GM19025 (cell line): ENCODE measurements at regions not wholly inside any gene's neighbourhood (a gene's known extent, or its start where the extent isn't known, plus 50 kb on each side); places are given as distances from the start of the nearest gene placed in this dataset.
"Not testable (repeated sequence)": the region's sequence is repeated elsewhere in the genome, so short reads cannot be mapped to it uniquely, and the experiment has no call there.

Source experiments
- ATAC-seq: cut with Tn5 transposase; IDR thresholded peaks from one replicate; pipeline ENCODE4 v1.9.1; 2021; ENCODE audit warnings: mild to moderate bottlenecking, low read depth, moderate library complexity; ENCODE audit not compliant: unreplicated experiment

- no peak for ATAC-seq
Measured at GRCh38 chr21:23127973-23128372, 2129.8 kb downstream of the NCAM2 start.

GRCh38 chr21:23130308-23130707 is 2132.1 kb downstream of the NCAM2 start:
- no peak for ATAC-seq

- no peak for ATAC-seq
Measured at GRCh38 chr21:23131177-23131576, 2133.0 kb downstream of the NCAM2 start.

GRCh38 chr21:23138797-23139196 is 2140.6 kb downstream of the NCAM2 start:
- no peak for ATAC-seq

- no peak for ATAC-seq
Measured at GRCh38 chr21:23152130-23152529, 2153.9 kb downstream of the NCAM2 start.

- ATAC-seq: not testable (repeated sequence)
Measured at GRCh38 chr21:23153842-23154241, 2155.6 kb downstream of the NCAM2 start.

GRCh38 chr21:23155281-23155680 is 2157.1 kb downstream of the NCAM2 start:
- ATAC-seq: no peak

GRCh38 chr21:23160914-23161313 is 2162.7 kb downstream of the NCAM2 start:
- no peak for ATAC-seq

- no peak for ATAC-seq
Measured at GRCh38 chr21:23162198-23162946, 2164.2 kb downstream of the NCAM2 start.
